ENCODE measurements at regions not wholly inside any gene's neighbourhood (a gene's known extent, or its start where the extent isn't known, plus 50 kb on each side); places are given as distances from the start of the nearest gene placed in this dataset.

DNA sequence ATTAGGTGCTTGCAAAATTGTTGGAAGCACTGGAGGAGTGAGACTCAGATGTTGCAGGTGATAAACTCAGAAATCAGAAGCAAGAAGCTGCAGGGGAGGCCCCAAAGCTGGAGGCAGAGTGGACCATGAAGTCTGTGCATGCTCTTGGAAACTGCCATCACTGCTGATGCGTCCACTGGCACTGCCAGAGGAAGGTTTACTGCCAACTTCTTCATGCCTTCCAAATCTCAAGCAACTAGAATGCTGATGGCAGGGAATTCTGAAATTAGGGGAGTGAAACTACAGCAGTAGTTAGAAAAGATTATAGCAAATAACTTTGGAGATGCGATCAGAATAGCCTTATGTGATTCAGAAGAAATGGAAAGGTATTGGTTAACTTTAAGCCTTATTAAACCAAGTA lies 277.1 kb upstream of the SDK2 start:
- Mint-ChIP-seq H3K36me3 (peaks cover 6% of the 10 kb centered on the region), H3K9me3 (ENCODE audit: low read depth) (peaks cover 4% of the 10 kb centered on the region), H3K4me1 (ENCODE audit: low read depth) (peaks cover 13% of the 10 kb centered on the region), H3K27ac (no peak overlapping the region), H3K27me3 (peaks cover 13% of the 10 kb centered on the region), H3K4me3 (no peak overlapping the region)

DNA sequence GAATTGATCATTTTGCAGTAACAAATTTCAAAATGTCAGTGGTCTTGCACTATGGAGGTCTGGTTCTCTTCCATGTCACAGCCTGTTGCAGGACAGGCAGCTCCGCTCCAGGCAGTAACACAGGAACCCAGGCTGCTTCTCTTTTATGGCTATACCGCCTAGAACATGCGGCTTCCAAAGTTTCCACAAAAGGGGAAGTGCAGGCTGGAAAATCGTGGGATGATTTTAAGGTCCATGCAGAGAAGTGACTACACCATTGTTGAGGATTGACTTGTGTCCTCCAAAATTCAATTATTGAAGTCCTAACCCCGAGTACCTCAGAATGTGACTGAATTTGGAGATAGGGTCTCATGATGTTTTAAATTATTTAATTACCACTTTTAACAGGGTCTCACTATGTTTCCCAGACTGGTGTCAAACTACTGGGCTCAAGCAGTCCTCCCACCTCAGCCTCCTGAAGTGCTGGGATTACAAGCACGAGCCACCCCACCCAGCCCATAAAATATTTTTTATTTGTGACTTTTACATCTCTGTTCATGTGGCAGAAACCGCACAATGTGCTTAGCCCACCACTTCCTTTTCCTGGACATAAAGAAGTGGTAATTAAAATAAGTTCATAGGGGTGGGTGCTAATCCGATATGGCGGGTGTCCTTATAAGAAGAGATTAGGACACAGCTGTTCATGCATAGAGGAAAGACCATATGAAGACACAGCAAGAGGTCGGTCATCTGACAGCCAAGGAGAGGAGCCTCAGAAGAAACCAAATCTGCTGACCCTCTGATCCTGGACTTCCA lies 279.2 kb upstream of the RPL38 start:
- Mint-ChIP-seq H3K4me3 (no peak overlapping the region), H3K9me3 (ENCODE audit: low read depth) (peaks cover 11% of the 10 kb centered on the region), H3K27me3 (peaks cover 6% of the 10 kb centered on the region), H3K27ac (no peak overlapping the region), H3K36me3 (peaks cover 6% of the 10 kb centered on the region), H3K4me1 (ENCODE audit: low read depth) (peaks cover 13% of the 10 kb centered on the region)

- peaks cover 11% of the 10 kb centered on the region for H3K9me3 Mint-ChIP-seq (ENCODE audit: low read depth)
- H3K27ac Mint-ChIP-seq: no peak overlapping the region
- H3K27me3 Mint-ChIP-seq: peaks cover 6% of the 10 kb centered on the region
- H3K4me3 Mint-ChIP-seq: no peak overlapping the region
- peaks cover 6% of the 10 kb centered on the region for H3K36me3 Mint-ChIP-seq
- H3K4me1 Mint-ChIP-seq (ENCODE audit: low read depth): peaks cover 13% of the 10 kb centered on the region
Measured at GRCh38 chr17:73924909-73925186, 278.6 kb upstream of the RPL38 start.

GRCh38 chr17:73929860-73930430 lies 273.5 kb upstream of the RPL38 start:
- Mint-ChIP-seq H3K36me3 (peaks cover 2% of the 10 kb centered on the region), H3K27me3 (peaks cover 3% of the 10 kb centered on the region), H3K27ac (no peak overlapping the region), H3K4me3 (no peak overlapping the region), H3K9me3 (ENCODE audit: low read depth) (peaks cover 7% of the 10 kb centered on the region), H3K4me1 (ENCODE audit: low read depth) (peaks cover under 1% of the 10 kb centered on the region)

DNA sequence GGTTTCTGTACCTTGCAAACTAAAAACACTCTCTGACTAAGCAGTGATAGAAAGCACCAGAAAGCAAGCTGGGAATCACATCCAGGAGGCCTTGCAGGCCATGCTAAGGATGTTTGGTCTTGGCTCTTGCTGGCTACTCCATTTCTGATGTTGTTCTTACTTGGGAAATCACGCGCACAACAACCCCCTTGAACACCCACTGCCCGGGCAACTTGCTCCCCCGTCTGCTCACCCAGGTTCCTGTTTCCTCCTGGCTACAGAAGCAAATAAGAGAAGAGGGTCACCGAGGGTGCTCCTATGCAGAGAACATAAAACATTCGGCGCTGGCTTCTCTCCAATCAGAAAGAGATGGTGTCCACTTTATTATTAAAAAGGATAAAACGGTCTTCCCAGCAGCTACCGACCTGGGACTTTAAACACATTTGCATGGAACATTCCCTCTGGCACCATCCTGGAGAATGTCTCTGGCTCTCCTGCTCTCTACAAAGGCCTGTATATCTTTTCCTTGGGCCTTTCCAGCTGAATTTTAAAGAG lies 271.2 kb upstream of the RPL38 start:
- Mint-ChIP-seq H3K27ac (no peak overlapping the region), H3K36me3 (peaks cover 2% of the 10 kb centered on the region), H3K4me3 (no peak overlapping the region), H3K4me1 (ENCODE audit: low read depth) (no peaks in the 10 kb centered on the region), H3K27me3 (peaks cover 3% of the 10 kb centered on the region), H3K9me3 (ENCODE audit: low read depth) (peaks cover under 1% of the 10 kb centered on the region)

DNA sequence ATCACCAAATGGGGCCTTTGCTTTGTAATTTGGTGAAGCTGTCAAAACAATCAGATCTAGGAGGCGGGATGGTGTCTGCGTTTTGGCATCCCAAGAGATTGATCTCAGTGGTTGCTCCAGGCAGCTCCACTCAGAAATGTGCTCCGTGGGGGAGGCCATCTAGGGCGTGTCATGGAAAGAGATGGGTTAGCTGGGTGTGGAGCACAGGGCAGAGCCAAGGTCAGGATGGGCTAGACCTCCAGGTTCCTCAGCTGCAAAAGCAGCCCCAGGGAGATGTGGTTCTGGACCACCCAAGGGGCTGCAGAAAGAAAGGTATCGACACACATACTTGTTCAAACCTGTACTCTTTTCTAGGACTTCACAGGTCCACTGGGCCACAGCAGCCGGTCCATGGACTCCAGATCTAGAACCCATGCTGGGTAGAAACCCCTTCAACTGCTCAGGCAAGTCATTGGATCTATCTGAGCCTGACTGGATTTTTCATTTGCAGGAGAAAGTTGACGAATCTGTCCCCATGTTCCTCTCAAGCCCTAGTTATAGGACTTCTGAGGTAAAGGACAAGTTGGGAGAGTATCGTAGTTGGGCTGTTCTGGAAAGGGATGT lies 270.2 kb upstream of the RPL38 start:
- Mint-ChIP-seq H3K9me3 (ENCODE audit: low read depth) (no peaks in the 10 kb centered on the region), H3K4me1 (ENCODE audit: low read depth) (no peaks in the 10 kb centered on the region), H3K27ac (no peak overlapping the region), H3K27me3 (peaks cover 3% of the 10 kb centered on the region), H3K4me3 (no peak overlapping the region), H3K36me3 (peaks cover under 1% of the 10 kb centered on the region)

- Mint-ChIP-seq H3K9me3 (ENCODE audit: low read depth) (no peaks in the 10 kb centered on the region), H3K27me3 (peaks cover 3% of the 10 kb centered on the region), H3K27ac (no peak overlapping the region), H3K36me3 (no peaks in the 10 kb centered on the region), H3K4me1 (ENCODE audit: low read depth) (no peaks in the 10 kb centered on the region), H3K4me3 (no peak overlapping the region)
Measured at GRCh38 chr17:73933871-73934270, 269.6 kb upstream of the RPL38 start.

GRCh38 chr17:73934696-73935095 lies 268.8 kb upstream of the RPL38 start:
- Mint-ChIP-seq H3K27ac (no peak overlapping the region), H3K27me3 (peaks cover 3% of the 10 kb centered on the region), H3K4me1 (ENCODE audit: low read depth) (no peaks in the 10 kb centered on the region), H3K9me3 (ENCODE audit: low read depth) (no peaks in the 10 kb centered on the region), H3K4me3 (no peak overlapping the region), H3K36me3 (no peaks in the 10 kb centered on the region)

DNA sequence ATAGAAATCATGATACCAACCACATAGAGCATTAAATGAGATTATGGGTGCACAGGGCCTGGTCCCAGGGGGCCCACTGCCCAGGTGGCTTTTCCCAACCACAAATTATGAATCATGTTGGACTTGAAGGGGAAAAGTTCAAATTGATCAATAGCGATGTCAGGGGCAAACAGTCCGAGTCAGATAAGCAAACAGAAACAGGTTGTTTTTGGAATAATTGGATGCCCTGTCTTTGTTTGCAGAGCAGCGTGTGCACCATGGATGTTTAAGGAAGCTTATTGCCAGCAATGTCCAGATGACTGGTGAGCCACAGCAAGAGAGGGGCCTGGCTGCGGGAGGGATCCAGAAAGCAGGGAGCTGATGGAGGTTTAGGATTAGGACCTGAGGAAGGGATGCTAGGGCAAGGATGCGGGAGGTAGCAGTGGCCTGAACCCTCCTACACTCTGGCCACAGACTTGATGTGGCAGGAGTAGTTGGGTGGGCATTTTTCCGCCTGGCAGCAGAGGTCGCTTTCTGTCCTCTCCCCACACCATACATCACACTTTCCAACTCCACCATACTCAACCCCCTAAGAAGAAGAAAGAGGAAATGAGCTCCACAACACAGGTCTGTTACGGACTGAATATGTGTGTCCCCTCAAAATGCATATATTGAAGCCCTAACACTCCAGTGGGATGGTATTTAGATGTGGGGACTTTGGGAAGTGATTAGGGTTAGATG lies 266.4 kb upstream of the RPL38 start:
- Mint-ChIP-seq H3K4me1 (ENCODE audit: low read depth) (no peaks in the 10 kb centered on the region), H3K4me3 (no peak overlapping the region), H3K27ac (no peak overlapping the region), H3K9me3 (ENCODE audit: low read depth) (no peaks in the 10 kb centered on the region), H3K27me3 (peaks cover 3% of the 10 kb centered on the region), H3K36me3 (no peaks in the 10 kb centered on the region)

GRCh38 chr17:73938706-73939105 lies 264.8 kb upstream of the RPL38 start:
- Mint-ChIP-seq H3K4me1 (ENCODE audit: low read depth) (no peaks in the 10 kb centered on the region), H3K36me3 (no peaks in the 10 kb centered on the region), H3K9me3 (ENCODE audit: low read depth) (no peaks in the 10 kb centered on the region), H3K27ac (no peak overlapping the region), H3K4me3 (no peak overlapping the region), H3K27me3 (peaks cover 3% of the 10 kb centered on the region)

DNA sequence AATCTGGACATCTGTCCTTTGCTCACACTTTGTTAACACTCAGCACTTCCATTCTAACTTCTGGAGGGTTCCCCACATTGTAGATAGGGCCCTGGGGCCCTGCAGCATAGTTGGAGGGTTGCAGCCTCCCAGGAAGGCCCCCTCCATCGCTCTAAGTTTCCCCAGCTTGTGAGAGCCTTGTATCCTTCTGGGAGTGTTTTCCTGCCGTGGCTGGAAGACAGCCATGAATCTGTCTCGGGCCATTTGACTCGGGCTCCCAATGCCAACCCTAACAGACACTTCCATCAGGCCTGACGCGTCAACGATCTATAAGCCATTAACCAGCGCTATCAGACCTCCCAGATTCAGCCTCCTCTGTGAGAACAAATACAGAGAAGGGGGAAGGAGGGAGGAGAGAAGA lies 263.7 kb upstream of the RPL38 start:
- no peaks in the 10 kb centered on the region for H3K9me3 Mint-ChIP-seq (ENCODE audit: low read depth)
- H3K27ac Mint-ChIP-seq: no peak overlapping the region
- no peaks in the 10 kb centered on the region for H3K36me3 Mint-ChIP-seq
- no peak overlapping the region for H3K4me3 Mint-ChIP-seq
- H3K27me3 Mint-ChIP-seq: peaks cover 3% of the 10 kb centered on the region
- no peaks in the 10 kb centered on the region for H3K4me1 Mint-ChIP-seq (ENCODE audit: low read depth)

- Mint-ChIP-seq H3K4me1 (ENCODE audit: low read depth) (no peaks in the 10 kb centered on the region), H3K27ac (no peak overlapping the region), H3K27me3 (peaks cover 3% of the 10 kb centered on the region), H3K4me3 (no peak overlapping the region), H3K9me3 (ENCODE audit: low read depth) (no peaks in the 10 kb centered on the region), H3K36me3 (no peaks in the 10 kb centered on the region)
Measured at GRCh38 chr17:73940511-73940910, 263.0 kb upstream of the RPL38 start.

DNA sequence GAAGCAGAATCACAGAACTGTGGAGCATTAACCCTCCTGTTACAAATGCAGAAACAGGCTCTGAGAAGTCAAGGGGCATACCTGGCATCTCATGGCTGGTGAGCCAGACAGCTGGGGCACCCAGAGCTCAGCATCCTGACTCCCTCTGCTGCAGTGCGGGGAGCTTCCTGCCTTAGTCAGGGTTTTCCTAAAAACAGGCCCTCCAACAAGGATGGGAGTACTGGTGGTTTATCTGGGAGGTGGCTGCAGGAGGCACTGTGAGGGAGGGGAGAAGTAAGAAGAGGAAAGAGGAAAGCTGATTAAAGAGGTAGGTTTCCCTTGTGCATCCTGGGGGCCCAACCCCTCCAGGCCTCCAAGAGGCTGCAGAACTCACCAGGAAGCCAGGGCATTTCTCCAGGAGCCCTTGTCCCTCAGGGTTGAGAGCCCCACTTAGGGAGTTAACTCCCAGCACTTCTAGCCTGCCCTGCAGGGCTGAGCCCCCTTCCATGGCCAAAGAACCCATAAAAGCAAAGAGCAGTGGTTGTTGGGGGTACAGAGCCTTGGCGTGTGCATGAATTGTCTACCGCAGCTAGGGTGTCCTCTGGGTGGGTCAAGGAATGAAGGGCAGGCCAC lies 261.5 kb upstream of the RPL38 start:
- peaks cover under 1% of the 10 kb centered on the region for H3K36me3 Mint-ChIP-seq
- no peak overlapping the region for H3K27ac Mint-ChIP-seq
- no peaks in the 10 kb centered on the region for H3K9me3 Mint-ChIP-seq (ENCODE audit: low read depth)
- no peak overlapping the region for H3K4me3 Mint-ChIP-seq
- H3K27me3 Mint-ChIP-seq: peaks cover 3% of the 10 kb centered on the region
- H3K4me1 Mint-ChIP-seq (ENCODE audit: low read depth): no peaks in the 10 kb centered on the region

- Mint-ChIP-seq H3K4me3 (no peak overlapping the region), H3K36me3 (peaks cover 2% of the 10 kb centered on the region), H3K4me1 (ENCODE audit: low read depth) (no peaks in the 10 kb centered on the region), H3K9me3 (ENCODE audit: low read depth) (no peaks in the 10 kb centered on the region), H3K27me3 (peaks cover 8% of the 10 kb centered on the region), H3K27ac (no peak overlapping the region)
Measured at GRCh38 chr17:73942703-73943415, 260.6 kb upstream of the RPL38 start.
